DMS153 treated with DMSO at 0.1 percent for 48 hours (cell line): ENCODE measurements at regions not wholly inside any gene's neighbourhood (a gene's known extent, or its start where the extent isn't known, plus 50 kb on each side); places are given as distances from the start of the nearest gene placed in this dataset.

Source experiments
- DNase-seq: peaks from one replicate; lab custom pipeline; 2025; ENCODE audit not compliant: unreplicated experiment; lab: John Stamatoyannopoulos, UW

DNA sequence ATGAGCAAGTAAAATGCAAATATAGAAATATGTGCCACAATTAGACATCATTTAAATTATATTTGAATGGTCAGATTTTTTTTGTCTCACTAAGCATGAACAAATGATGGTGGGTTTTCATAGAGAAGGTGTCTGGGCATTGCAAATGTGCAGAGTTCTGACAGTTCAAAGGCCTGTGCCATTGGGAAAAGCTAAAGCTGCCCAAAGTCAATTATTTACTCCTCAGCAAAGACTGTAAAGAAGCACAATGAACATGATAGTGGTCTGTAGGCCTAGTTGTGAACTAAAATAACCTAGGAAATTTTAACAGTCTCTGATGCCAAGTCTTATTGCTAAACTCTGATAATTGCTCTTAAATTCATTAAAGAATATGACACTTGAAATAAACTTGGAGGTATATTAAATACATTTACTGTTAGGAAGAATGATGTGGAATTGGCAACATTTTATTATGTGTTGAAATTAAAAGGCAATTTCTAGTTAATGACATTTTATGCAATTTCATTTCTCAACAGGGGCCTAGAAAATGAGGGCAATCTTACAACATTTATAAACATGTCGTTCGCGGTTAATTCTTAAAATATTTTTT, 874.3 kb upstream of the ADAMTS5 start:
- DNase-seq, result no peak

DNA sequence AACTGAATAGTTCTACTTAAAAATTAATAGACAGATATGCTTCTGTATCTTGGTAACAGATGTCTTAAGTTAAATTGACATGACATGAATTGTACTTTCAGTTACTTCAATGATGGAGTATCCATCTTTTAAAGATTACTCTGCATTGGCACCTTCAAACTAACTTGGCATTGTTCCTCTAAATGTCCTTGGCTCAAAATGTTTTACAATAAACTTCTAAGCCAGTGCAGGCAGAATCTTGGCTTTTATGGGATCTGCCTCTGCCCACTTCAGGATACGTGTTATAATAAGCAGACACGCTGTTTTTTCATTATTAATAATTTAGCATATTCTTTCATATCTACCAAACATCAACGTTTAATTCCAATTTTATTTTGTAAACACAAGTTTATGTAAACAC, 873.4 kb upstream of the ADAMTS5 start:
- DNase-seq, result no peak

DNA sequence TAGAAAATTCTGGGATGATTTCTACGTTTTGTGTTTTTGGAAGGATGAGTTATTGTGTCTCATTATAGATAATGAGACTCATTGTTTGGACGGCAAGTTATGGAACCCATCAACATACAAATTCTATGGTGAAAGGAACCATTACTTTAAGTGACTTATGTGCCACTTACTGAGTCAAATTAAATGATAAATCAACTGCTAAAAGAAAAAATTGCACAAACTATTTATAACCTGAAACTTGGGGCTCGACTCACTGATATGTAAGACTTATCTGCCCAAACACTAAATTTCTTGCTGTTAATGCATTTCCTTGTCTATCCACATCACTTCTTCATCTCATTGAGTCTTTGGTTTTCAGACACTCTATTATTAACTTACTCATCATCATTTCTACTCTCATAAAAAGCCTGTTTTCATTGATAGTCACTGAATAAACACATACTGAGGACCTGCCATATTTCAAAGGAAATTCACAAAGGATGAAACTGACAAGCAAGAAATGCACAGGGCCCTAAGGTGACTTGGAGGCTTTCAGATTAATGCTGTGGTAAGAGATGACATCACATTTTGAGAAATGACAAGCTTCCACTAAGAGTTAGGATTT, 872.7 kb upstream of the ADAMTS5 start:
- no peak for DNase-seq

DNA sequence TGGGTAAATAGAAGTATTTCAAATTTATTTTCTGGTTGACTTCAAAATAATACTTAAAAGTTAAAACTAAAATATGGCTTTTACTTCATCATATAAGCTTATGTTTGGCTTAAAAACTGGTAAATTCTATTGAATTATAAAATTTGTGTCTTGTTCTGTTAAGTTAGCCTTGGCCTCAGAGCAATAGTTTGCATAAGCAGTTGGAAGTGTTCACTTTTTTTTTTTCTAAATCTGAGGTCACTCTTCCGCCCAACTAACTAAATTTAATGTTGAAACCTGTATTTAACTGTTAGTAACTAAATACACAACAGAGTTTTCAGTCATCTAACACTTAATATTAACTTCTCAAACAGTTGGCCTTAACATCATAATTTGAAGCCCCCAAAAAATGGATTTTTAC, 871.7 kb upstream of the ADAMTS5 start:
- DNase-seq, result no peak

DNA sequence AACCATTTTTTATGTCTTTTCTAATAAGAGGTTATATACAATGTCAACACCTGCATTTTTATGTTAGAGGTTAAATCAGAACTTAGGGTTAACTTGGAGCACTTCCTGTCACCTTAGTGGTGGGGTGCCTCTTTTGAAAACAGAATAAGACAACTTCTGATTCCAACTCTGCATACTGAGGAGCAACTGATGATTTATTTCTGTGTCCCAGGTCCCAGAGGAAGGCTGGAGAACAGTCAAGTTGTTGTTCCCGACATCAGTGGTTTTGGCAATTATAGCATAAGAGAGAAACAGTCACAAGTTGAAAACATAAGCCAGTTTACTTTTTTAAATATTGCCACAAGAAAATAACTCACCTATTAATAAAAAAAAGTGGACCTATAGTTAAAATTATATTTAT, 871.0 kb upstream of the ADAMTS5 start:
- DNase-seq, result no peak

DNA sequence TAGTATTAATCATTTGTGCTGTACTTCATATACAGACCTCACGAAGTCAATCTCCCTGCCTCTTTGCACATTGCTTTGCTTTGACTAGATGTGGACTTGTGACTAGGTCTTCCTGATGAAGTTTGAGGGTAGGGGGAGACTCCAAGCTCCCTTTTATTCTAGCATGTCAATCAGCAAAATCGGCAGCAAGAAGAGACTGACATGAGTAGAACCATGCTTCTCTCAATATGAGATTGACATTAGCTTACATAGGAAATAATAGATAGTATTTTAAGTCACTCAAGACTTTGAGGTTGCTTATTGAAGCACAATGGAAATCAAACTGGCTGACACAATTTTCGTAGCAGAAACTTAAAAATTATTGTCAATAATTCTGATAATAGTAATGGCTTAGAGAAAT, 866.4 kb upstream of the ADAMTS5 start:
- DNase-seq, result no peak

DNA sequence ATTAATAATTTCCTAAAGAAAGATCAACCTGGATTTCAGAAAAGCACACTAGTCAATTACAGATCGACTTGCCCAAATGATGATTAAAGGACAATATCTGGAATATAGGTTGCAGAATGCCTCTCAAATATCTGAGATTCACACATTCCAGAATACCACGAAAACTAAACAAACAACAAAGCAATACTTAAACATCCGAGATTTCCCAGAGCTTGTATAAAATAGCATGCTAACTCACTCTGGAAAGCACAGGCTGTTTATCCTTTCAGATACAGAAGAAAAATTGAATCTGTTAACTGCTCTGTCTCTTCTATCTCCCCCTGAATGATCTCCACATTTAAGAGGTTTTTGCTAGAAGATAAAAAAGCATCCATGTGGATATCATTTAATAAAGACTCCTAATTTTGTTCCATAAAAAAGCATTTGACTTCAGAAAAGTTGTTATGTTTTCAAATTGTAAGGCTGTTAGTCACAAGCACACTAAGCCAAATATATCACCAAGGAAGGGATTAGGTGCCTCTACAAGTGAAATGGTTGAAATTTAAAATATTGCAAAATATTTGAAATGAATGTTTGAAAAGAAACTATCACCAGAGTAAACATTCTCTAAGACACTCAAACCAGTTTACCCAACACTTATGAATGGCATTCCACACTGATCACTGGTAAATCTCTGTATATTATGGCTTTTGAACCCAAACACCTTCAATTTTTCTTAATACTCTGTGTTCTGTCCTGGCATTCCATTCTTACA, 865.1 kb upstream of the ADAMTS5 start:
- DNase-seq, result no peak

DNA sequence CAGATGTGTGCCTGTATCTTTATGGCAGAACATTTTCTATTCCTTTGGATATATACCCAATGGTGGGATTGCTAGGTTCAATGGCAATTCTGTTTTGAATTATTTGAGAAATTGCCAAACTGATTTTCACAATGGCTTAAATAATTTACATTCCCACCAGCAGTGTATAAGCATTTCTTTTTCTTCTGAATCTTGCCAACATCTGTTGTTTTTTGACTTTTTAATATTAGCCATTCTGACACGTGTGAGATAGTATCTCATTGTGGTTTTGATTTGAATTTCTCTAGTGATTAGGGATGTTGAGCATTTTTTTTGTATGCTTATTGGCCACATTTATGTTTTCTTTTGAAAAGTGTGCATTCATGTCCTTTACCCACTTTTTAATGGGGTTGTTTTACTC, 864.3 kb upstream of the ADAMTS5 start:
- DNase-seq, result no peak

DNA sequence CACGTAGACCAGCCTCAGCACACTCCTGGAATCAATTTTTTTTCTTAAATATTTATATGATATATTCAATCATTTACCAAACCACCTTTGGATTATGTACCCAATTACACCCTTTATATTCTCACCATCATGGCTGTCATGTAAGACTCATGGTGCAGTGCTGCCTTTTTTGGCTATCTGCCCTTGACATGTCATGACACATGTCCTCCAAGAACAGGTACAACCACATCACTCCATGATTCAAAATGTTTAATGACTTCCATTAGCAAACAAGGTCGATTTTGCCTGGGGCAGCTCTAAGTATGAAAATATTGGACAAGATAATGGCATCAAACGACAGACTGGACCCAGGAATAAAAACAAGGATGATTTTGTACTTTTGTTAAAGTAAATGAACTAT, 861.1 kb upstream of the ADAMTS5 start:
- DNase-seq, result no peak

DNA sequence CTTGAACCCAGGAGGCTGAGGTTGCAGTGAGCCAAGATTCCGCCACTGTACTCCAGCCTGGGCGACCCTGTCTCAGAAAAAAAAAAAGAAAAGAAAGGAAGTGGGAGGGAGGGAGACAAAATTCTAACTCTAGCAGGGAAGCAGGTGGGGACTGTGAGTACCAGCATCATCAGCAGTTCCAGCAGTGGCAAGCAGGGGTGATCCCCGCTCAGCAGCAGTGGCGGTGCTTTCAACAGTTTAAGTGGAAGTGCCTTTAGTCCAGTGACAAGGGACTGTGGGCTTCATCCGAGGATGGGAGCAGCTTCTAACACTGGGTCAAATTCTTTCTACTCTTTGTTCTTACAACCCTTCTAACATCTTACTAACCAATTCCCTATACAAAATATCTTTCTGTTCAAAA, 858.1 kb upstream of the ADAMTS5 start:
- DNase-seq, result no peak

DNA sequence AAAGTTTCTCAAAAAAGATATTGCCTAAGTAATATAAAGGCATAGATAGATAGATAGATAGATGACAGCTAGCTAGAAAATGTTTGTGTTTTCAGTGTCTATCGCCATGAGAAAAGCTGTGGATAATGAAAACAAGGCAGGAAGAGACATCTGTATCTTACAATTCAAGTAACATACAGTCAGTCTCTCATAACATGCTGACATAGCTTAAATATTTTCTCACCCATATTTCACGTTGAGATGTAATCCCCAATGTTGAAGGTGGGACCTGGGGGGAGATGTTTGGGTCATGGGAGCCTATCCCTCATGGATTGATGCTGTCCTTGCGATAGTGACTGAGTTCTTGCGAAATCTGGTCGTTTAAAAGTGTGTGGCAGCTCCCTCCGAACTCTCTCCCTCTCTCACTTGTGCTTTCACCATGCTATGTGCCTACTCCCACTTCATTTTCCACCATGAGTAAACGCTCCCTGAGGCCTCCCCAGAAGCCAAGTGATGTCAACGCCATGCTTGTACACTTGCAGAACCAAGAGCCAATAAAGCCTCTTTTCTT, 856.8 kb upstream of the ADAMTS5 start:
- DNase-seq, result no peak

DNA sequence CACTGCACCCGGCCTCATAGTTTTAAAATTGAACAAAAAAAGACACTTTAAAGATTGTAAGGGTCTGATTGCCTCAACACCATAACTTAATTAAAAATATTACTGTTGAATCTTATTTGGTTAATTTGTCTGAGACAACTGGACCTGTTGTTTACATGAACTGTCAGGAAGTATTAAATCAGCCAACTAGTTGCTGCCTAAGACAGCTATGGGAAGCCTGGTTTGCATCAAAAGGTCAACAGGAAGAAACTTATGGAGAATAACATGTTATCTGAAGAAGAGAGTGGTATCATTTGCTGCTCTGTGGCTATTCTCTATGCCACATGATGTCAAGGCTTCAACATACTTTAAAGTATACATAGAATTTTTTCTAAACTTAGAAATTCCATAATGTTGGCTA, 853.5 kb upstream of the ADAMTS5 start:
- no peak for DNase-seq

DNA sequence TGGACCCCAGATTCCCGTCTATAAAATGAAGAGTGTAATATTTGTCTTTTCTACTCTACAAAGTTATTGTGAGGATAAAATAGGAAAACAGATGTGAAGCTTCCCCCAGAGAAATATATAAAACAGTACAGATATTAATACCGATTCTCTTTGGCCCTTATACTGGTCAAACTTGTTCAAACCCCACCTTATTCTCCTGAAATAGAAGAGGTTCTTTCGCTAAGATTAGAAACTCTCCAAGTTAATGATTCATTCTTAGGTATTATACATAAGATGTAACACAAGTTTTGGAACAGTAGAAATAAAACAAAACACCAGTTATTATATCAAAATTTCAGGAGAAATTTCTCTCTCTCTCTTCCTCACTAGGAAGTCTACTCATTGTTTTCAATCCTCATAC, 852.4 kb upstream of the ADAMTS5 start:
- DNase-seq, result no peak

DNA sequence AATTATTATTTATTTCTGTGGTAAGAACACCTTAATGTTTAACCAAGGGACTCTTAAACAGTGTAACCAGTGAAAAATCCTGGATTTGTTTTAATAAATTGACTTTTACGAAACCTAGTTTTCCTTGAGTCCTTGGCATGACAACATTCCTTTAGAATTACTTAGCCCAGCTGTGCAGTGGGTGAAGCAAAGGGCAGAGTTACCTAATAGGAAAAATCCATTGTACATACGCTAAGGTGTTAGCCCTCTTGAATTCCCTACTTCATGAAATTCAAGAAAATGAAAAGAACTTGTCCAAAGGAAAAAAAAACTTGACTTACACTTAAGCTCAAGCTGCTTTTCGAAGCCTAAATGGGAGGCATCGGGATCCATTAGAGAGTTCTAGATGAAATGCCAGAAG, 852.0 kb upstream of the ADAMTS5 start:
- DNase-seq, result no peak

DNA sequence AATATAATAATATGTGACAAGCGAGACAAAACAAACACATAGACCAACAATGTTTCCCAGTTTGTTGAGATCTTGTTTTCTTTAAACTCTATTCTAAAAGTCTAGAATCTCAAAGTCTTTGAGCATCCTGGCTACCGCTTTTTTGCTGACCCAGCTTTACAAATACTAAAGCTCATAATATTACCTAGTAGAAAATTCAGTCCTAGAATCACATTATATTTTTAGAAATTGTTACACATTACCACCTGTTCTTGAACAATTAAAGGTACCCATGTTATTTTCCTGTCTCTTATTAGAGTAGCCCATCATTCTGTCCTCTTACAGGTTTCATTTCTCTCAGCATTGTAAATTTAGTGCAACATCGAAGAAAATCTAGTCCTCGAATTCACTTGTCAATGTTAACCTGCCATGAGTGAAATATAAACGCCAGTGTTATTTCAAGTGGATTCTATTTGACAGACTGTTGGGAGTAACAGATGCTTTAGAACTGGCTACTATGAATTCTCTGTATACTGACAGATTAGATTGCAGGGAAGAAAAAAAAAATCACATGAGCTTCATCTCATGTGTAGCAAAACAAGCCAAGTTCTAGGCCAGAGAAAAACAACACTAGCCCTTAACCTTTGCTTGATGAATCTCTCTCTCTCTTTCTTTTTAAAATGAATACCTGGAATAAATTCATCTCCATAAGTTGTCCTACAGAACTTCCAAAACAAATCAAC, 851.2 kb upstream of the ADAMTS5 start:
- no peak for DNase-seq

DNA sequence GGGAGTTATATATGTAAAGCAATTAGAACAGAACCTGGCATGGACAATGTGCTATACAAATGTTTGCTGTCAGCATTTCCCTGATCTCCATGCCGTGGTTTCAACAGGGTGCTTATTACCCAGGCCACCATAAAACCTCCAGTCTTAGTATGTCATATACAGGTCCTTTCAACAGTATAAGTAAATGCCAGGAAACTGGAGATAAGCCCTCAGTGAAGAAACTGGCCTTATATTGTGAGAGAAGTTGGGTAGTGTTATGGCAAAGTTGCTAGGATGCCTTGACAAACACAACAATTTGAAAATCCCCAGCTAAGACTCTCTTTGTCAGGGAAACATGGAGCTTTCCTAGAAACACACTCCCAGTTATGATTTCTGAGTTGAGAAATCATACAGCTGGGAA, 850.2 kb upstream of the ADAMTS5 start:
- DNase-seq, result no peak

DNA sequence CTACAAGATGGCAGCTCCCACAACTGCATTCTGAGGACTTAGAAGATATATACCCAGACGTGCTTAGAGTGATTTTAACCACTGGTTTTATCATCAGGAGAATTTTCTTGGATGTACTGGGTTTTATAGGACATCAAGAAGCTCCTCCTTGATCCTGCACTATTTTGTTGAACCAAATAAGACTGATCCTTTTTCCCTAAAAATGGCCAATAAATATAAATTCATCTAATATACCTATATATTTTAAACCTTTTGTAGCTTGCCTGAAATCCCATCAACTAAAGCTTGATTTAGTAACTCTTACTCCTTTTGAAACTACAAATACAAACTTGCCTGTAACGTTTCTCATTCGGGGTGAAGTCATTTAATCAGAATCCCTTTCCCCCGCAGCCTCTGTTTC, 849.4 kb upstream of the ADAMTS5 start:
- no peak for DNase-seq

DNA sequence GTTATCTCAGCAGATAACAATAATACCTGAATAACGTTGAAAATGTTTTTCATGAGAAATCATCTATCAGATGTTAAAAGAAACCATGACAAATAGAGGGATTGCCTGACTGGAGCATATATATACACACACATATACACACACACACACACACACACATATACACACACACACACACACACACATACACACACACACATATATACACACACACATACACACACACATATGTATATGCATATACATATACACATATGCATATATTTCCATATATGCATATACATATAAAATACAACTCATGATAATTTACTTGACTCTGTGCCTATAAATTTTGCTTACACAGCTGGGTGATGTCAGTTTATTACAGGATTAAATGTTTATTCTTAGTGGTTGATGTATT, 847.3 kb upstream of the ADAMTS5 start:
- DNase-seq, result no peak

DNA sequence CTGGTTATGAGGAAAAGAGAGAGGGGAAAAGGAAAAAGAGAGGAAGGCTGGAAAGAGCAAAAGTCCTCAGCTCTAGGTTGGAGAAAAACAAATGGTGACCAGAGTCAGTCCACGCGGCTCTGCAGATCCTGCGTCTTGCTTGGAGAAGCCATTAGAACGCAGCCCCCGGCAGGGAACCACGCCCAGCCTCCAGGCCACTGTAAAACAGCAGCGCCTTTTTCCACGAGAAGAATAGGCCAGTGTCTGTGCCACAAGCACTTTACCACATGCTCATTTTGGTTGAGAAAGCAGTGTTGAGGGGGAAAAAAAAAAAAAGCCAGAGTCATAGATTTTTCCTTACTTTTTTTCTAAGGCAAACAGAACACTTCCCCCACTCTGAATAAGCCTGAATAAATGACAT, 846.9 kb upstream of the ADAMTS5 start:
- DNase-seq, result no peak

DNA sequence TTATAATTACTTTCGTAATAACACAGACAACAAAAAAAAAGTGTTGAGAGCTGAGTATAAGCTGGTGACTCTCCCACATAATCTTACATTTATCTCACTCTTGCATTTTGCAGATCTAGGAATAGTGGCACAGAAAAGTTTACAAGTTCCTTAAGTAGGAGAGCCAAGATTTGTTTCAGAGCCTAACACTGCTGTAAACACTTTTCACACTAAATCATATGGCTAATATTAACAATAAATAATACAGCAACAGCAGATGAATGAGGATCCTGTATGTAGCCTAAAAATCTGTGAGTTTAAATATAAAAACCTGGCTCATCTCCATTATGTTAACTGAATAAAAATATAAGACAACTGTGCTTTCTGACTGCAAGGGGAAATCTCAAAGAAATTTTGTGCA, 846.5 kb upstream of the ADAMTS5 start:
- DNase-seq, result no peak

DNA sequence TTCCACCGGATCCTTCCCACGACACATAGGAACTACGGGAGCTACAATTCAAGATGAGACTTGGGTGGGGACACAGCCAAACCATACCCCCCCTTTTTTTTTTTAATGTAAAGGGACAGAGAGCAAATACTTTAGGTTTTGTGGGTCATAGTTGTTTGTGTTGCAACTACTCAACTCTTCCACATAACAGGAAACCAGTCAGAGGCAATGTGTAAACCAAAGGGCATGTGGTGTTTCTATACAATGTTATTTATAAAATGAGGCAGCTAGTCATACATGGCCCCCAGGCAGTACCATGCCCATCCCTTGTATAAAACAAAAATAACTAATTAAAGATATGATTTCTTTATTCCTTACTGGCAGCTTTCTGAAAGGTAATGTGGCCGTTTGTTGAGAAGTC, 845.4 kb upstream of the ADAMTS5 start:
- DNase-seq, result no peak

DNA sequence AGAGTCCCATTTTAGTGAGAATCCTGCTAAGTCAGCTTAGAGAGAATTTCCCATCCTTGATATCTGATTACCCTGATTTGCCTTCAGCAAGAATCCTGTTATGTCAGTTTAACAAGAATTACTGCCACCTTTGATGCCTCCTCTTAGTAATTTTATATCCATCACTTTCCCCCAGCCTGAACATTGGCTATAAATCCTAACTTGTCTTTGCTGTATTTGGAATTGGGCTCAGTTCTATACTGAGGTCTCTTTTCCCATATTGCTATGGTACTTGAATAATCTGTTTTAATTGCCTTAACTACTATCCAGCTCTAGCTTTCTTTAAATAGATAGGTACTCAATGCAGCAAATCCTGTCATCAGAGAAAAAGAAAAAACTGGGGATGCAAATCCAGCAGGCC, 842.0 kb upstream of the ADAMTS5 start:
- no peak for DNase-seq
